ENCODE measurements at regions not wholly inside any gene's neighbourhood (a gene's known extent, or its start where the extent isn't known, plus 50 kb on each side); places are given as distances from the start of the nearest gene placed in this dataset.

DNA sequence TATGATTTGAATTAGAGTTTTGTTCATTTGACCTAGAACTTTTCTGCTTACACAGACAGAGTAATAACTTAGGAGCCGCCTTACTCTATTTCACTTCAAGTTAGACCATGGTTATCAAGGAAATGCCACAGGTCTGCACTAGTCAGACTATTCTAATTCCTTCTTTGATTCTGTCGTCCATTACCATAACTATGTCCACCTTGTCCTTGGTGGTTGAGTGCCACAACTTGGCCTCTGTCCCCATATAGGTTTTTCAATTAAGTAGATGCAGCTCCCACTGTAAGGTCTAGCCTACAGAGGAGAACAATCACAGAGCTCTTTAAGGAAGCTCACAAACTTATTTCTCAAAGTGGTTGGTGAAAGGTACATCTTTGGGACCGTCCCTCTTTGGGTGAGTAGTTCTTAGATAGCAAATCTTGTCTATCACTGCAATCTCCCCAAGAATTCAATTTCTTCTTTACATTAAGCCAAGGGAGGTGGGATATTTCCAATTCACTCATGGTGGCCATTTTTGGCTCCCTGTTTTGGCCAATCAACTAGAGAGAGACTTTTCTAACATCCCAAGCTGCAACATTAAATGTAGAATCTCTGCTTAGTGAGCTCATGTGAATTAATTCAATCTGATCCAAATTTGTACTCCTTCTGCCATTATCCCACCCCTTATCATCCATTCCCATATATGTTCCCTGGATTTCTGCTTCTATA lies 434.6 kb downstream of the ADAMTS20 start:
- DNase-seq (ENCODE audit: low read depth): no peak
- TF ChIP-seq, protein P1, sequence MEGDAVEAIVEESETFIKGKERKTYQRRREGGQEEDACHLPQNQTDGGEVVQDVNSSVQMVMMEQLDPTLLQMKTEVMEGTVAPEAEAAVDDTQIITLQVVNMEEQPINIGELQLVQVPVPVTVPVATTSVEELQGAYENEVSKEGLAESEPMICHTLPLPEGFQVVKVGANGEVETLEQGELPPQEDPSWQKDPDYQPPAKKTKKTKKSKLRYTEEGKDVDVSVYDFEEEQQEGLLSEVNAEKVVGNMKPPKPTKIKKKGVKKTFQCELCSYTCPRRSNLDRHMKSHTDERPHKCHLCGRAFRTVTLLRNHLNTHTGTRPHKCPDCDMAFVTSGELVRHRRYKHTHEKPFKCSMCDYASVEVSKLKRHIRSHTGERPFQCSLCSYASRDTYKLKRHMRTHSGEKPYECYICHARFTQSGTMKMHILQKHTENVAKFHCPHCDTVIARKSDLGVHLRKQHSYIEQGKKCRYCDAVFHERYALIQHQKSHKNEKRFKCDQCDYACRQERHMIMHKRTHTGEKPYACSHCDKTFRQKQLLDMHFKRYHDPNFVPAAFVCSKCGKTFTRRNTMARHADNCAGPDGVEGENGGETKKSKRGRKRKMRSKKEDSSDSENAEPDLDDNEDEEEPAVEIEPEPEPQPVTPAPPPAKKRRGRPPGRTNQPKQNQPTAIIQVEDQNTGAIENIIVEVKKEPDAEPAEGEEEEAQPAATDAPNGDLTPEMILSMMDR (IDR thresholded peaks at IDR 0.05; ENCODE audit: low read depth, low read length, missing control alignments): no peak
- no peak overlapping the region for H3K4me3 ChIP-seq (ENCODE audit: low read depth, low read length)

DNA sequence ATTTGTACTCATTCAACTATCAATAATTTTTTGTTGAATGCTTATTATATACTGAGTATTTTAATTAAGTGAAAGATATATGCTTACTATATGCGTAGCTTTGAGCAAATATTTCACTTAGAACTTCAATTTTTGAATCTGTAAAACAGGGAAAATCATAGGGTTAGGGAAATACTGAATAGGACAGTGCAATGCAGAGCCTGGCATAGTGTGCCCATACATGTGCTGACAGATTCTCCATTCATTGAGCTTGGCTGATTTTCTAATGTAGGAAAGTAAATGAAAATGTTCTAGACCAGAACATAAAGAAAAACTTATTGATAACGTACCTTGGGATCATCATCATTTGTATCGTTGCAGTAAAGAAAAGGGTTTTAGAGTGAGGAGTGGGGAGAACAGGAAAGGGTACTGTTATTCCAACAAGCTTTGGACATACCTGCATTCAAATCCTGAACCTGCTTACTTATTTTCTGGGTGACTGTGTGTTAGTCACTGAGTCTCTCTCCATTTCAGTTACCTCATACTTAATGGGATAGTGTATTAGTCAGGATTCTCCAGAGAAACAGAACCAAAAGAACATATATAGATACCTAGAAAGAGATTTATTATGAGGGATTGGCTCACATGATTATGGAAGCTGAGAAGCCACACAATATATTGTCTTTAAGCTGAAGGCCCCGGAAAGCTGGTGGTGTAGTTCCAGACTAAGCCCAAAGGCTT lies 436.4 kb downstream of the ADAMTS20 start:
- no peak for DNase-seq (ENCODE audit: low read depth)
- no peak overlapping the region for H3K4me3 ChIP-seq (ENCODE audit: low read depth, low read length)
- TF ChIP-seq, protein P1 (IDR thresholded peaks at IDR 0.05; ENCODE audit: low read depth, low read length, missing control alignments): no peak

DNA sequence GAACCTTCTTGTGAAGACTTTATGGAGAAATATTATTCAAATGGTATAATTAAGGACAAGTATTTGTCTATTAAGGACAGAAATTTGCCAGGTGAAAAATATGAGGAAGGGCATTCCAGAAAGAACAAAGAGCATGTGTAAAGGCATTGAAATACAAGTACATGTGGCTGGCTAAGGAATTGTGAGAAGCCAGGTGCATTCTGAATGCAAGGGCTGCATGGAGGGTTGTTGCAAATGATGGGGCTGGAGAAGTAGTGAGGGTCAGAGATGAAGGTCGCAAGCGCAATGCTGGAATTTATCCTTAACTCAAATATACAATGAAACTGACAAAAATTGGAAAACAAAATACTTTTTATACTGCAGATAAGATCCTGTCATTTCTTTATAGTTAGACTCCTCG lies 437.7 kb downstream of the ADAMTS20 start:
- TF ChIP-seq, protein P1 (IDR thresholded peaks at IDR 0.05; ENCODE audit: low read depth, low read length, missing control alignments): no peak
- no peak overlapping the region for H3K4me3 ChIP-seq (ENCODE audit: low read depth, low read length)
- no peak for DNase-seq (ENCODE audit: low read depth)

DNA sequence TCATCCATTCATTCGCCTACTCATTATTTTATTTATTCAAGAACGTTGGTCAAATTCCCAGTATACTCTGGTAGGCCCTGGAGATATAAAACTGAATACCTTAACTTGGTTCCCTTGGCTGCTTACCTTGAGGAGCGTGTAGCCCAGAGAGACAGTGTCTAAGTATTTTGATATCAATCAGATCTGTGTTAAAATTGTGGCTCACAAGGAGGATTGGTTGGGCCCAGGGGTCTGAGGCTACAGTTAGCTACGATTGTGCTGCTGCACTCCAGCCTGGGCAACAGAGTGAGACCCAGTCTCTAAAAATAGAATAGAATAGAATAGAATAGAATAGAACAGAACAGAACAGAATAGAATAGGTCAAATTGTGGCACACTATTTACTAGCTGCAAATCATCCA lies 438.4 kb downstream of the ADAMTS20 start:
- TF ChIP-seq, protein P1 (IDR thresholded peaks at IDR 0.05; ENCODE audit: low read depth, low read length, missing control alignments): no peak
- DNase-seq (ENCODE audit: low read depth): no peak
- no peak overlapping the region for H3K4me3 ChIP-seq (ENCODE audit: low read depth, low read length)

DNA sequence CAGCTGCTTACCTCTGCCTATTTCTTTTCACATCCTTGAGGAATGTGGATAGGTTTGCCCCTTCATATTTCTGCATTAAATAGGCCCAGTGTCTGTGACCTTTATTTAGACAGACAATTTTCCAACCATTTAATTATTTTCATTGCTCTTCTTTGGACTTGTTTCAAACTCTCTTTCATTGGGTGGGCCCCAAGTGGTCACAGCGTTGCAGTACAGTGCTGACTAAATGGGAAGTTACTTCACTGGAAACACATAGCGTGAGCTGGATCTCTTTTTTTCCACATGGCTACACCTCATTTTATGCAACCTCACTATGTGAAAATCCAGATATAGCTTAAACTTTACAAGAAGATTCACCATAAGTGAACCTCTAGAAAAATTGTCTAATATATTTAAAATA lies 438.9 kb downstream of the ADAMTS20 start:
- H3K4me3 ChIP-seq (ENCODE audit: low read depth, low read length): no peak overlapping the region
- TF ChIP-seq, protein P1 (IDR thresholded peaks at IDR 0.05; ENCODE audit: low read depth, low read length, missing control alignments): peak; percentile 7
- no peak for DNase-seq (ENCODE audit: low read depth)

DNA sequence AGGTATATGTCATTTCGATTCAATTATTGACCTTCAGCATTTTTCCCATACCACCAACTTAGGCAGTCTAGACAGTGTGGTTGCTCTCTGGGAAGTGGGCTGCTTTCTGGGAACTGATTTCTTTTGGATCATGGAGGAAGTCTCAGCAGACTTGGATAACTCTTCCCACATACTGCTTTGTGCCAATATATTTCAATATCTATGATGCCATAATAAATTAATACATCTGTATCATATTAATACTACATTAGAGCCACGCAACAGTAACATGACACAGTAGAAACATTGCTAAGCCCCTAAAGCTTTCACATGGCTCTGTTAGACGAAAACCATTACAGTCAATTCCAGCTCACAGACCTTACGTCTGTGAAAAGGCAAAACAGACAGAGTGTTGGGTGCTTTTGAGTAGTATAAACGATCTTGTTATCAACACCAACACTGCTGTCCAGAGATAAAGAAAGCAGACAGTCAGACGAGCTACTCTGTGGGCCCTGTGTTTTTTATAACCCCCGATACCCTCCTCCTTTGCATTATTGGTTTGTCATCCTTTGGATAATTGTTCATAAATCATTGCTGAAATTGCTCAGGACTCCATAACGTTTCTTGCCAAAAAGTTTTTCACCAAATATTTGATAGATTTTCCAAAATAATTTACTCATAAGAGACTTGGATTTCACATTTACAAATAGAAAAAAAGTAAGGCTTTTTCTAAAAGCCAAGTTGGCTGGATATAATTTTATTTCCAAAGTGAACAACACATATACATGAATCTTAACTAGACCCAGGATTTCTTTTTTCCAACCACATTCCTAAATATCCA lies 439.7 kb downstream of the ADAMTS20 start:
- no peak overlapping the region for H3K4me3 ChIP-seq (ENCODE audit: low read depth, low read length)
- no peak for DNase-seq (ENCODE audit: low read depth)
- TF ChIP-seq, protein P1 (IDR thresholded peaks at IDR 0.05; ENCODE audit: low read depth, low read length, missing control alignments): no peak
